WTC11 (cell line): ENCODE measurements at regions not wholly inside any gene's neighbourhood (a gene's known extent, or its start where the extent isn't known, plus 50 kb on each side); places are given as distances from the start of the nearest gene placed in this dataset.
"Not testable (repeated sequence)": the region's sequence is repeated elsewhere in the genome, so short reads cannot be mapped to it uniquely, and the experiment has no call there.

ENCODE experiments used
- ATAC-seq: fragments of 200-7000 bp; cut with Tn5 transposase; 2 replicates; pipeline ENCODE4 v1.10.0; 2021; ENCODE audit warnings: mild to moderate bottlenecking, moderate library complexity
- CTCF ChIA-PET: fragments of 300-600 bp; sonication (Branson Sonifier 250); formaldehyde crosslinking; loops from one replicate; lab custom pipeline; 2021; ENCODE audit warnings: antibody characterized with exemption; lab: Charles Lee
- POLR2A ChIA-PET: fragments of 350-600 bp; sonication (Branson Sonifier 250); formaldehyde crosslinking; loops from one replicate; lab custom pipeline; 2021; ENCODE audit warnings: antibody characterized with exemption; lab: Charles Lee
- DNase-seq: peaks from one replicate; pipeline ENCODE4 v3.0.0; 2021; ENCODE audit warnings: low spot score
- H3K27ac Mint-ChIP-seq: 2 replicates; pipeline ENCODE4 v1.8.0; 2021; ENCODE audit warnings: mixed read lengths
- H3K27me3 Mint-ChIP-seq: 2 replicates; pipeline ENCODE4 v1.8.0; 2021; ENCODE audit warnings: low read depth, mild to moderate bottlenecking, moderate library complexity, mixed read lengths
- H3K36me3 Mint-ChIP-seq: 2 replicates; pipeline ENCODE4 v1.8.0; 2021; ENCODE audit warnings: mixed read lengths
- H3K4me1 Mint-ChIP-seq: 2 replicates; pipeline ENCODE4 v1.8.0; 2022; ENCODE audit warnings: mixed read lengths
- H3K4me3 Mint-ChIP-seq: 2 replicates; pipeline ENCODE4 v1.8.0; 2021; ENCODE audit warnings: mild to moderate bottlenecking, moderate library complexity, mixed read lengths
- H3K9me3 Mint-ChIP-seq: 2 replicates; pipeline ENCODE4 v1.8.0; 2021; ENCODE audit warnings: mixed read lengths
- CREB1 ChIP-seq: sonication (generic); formaldehyde crosslinking; IDR thresholded peaks from 2 replicates; pipeline ENCODE4 v1.8.0; 2023; ENCODE audit warnings: mild to moderate bottlenecking, missing genetic modification reagents
- CREM ChIP-seq: sonication (generic); formaldehyde crosslinking; IDR thresholded peaks from 2 replicates; pipeline ENCODE4 v1.8.1; 2022; ENCODE audit warnings: mild to moderate bottlenecking, missing genetic modification reagents, moderate library complexity
- ESRRA ChIP-seq: sonication (generic); formaldehyde crosslinking; IDR thresholded peaks from 2 replicates; pipeline ENCODE4 v1.8.1; 2022; ENCODE audit warnings: mild to moderate bottlenecking, missing genetic modification reagents, borderline replicate concordance
- JAZF1 ChIP-seq: fragments of 250-450 bp; sonication (Bioruptor Pico); IDR thresholded peaks from 2 replicates; pipeline ENCODE4 v1.9.0; 2021; ENCODE audit warnings: moderate library complexity, mild to moderate bottlenecking, inconsistent platforms
- KAT7 ChIP-seq: sonication (generic); formaldehyde crosslinking; IDR thresholded peaks from 2 replicates; pipeline ENCODE4 v1.8.1; 2023; ENCODE audit warnings: missing genetic modification reagents, mild to moderate bottlenecking, borderline replicate concordance
- NR2C2 ChIP-seq: sonication (generic); formaldehyde crosslinking; IDR thresholded peaks from 2 replicates; pipeline ENCODE4 v1.8.0; 2022; ENCODE audit warnings: mild to moderate bottlenecking, missing genetic modification reagents
- NR3C1 ChIP-seq: sonication (generic); formaldehyde crosslinking; conservative IDR thresholded peaks from 2 replicates; pipeline ENCODE4 v1.8.1; 2023; ENCODE audit warnings: low read depth, mild to moderate bottlenecking, missing genetic modification reagents
- RORB ChIP-seq: fragments of 250-450 bp; sonication (Bioruptor Pico); IDR thresholded peaks from 2 replicates; pipeline ENCODE4 v1.9.0; 2021; ENCODE audit warnings: mild to moderate bottlenecking
- SOX15 ChIP-seq: fragments of 250-450 bp; sonication (Bioruptor Pico); IDR thresholded peaks from 2 replicates; pipeline ENCODE4 v1.9.0; 2021; ENCODE audit warnings: mild to moderate bottlenecking
- TP53 ChIP-seq: sonication (generic); formaldehyde crosslinking; IDR thresholded peaks from 2 replicates; pipeline ENCODE4 v1.8.1; 2023; ENCODE audit warnings: mild to moderate bottlenecking, missing genetic modification reagents
- ZNF121 ChIP-seq: sonication (generic); formaldehyde crosslinking; IDR thresholded peaks from 2 replicates; pipeline ENCODE4 v1.8.0; 2023; ENCODE audit warnings: missing genetic modification reagents
- ZNF138 ChIP-seq: sonication (generic); formaldehyde crosslinking; conservative IDR thresholded peaks from 2 replicates; pipeline ENCODE4 v1.8.1; 2022; ENCODE audit warnings: mild to moderate bottlenecking, moderate library complexity, missing genetic modification reagents
- ZNF416 ChIP-seq: fragments of 250-450 bp; sonication (Bioruptor Pico); IDR thresholded peaks from 2 replicates; pipeline ENCODE4 v1.9.0; 2021; ENCODE audit warnings: mild to moderate bottlenecking, inconsistent platforms
- TF ChIP-seq, protein P1 (sequence below): sonication (generic); formaldehyde crosslinking; IDR thresholded peaks from 2 replicates; pipeline ENCODE4 v1.8.1; 2022; ENCODE audit warnings: mild to moderate bottlenecking, missing genetic modification reagents, moderate library complexity, borderline replicate concordance
- TF ChIP-seq, protein P2 (sequence below): sonication (generic); formaldehyde crosslinking; conservative IDR thresholded peaks from 2 replicates; pipeline ENCODE4 v1.8.1; 2022; ENCODE audit warnings: mild to moderate bottlenecking, missing genetic modification reagents
- TF ChIP-seq, protein P3 (sequence below): sonication (generic); formaldehyde crosslinking; IDR thresholded peaks from 2 replicates; pipeline ENCODE4 v1.8.0; 2023; ENCODE audit warnings: mild to moderate bottlenecking, missing genetic modification reagents
- TF ChIP-seq, protein P4 (sequence below): fragments of 200-600 bp; IDR thresholded peaks from 2 replicates; pipeline ENCODE4 v1.8.0; 2022; ENCODE audit warnings: antibody characterized with exemption
- TF ChIP-seq, protein P5 (sequence below): sonication (generic); formaldehyde crosslinking; conservative IDR thresholded peaks from 2 replicates; pipeline ENCODE4 v1.8.1; 2023; ENCODE audit warnings: mild to moderate bottlenecking, low read depth, missing genetic modification reagents, moderate library complexity
- TF ChIP-seq, protein P6 (sequence below): sonication (generic); formaldehyde crosslinking; IDR thresholded peaks from 2 replicates; pipeline ENCODE4 v1.8.1; 2023; ENCODE audit warnings: mild to moderate bottlenecking, missing genetic modification reagents, moderate library complexity

DNA sequence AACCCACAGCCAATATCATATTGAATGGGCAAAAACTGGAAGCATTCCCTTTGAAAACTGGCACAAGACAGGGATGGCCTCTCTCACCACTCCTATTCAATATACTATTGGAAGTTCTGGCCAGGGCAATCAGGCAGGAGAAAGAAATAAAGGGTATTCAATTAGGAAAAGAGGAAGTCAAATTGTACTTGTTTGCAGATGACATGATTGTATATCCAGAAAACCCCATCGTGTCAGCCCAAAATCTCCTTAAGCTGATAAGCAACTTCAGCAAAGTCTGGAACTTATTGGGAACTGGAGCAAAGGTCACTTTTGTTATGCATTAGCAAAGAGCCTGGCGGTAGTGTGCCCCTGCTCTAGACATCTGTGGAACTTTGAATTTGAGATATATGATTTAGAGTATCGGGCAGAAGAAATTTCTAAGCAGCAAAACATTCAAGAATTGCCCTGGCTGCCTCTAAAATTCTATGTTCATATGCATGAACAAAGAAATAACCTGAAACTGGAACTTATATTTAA, 53.4 kb upstream of the PSMA1 start:
- H3K4me3 Mint-ChIP-seq, ATAC-seq, H3K27ac Mint-ChIP-seq, H3K27me3 Mint-ChIP-seq, POLR2A ChIA-PET, H3K4me1 Mint-ChIP-seq, CTCF ChIA-PET, DNase-seq: not testable (repeated sequence)
- H3K9me3 Mint-ChIP-seq = peaks cover 55% of the 10 kb centered on the region
- peaks cover 27% of the 10 kb centered on the region for H3K36me3 Mint-ChIP-seq

DNA sequence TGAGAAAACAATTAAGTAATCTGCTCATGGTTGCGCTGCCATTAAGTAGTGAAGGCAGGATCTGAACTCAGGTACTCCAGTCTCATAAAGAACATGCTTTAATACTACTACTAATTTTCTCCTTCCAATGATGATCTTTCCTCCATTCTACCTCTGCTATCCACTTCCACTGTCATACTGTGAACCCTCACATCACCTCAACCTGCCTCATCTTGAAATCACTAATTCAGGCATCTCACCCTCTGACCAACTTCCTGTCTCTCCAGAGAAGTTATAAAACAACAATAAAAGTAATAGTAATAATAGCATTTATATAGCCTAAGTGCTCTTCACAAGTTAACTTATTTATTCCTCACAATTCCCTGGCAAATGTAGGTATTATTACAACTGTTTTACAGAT, 57.1 kb upstream of the PSMA1 start:
- Mint-ChIP-seq H3K27me3 (peaks cover 3% of the 10 kb centered on the region; the same call in 1 of the 2 replicates), H3K4me1 (peaks cover 11% of the 10 kb centered on the region), H3K27ac (no peak overlapping the region), H3K4me3 (no peak overlapping the region), H3K36me3 (peaks cover 16% of the 10 kb centered on the region), H3K9me3 (peaks cover 27% of the 10 kb centered on the region)
- POLR2A ChIA-PET = no interaction called here
- TF ChIP-seq ZNF138 (CRISPR knock-in tag) = no peak
- no peak for TF ChIP-seq RORB (CRISPR knock-in tag)
- no peak for TF ChIP-seq CREB1 (CRISPR knock-in tag)
- no peak for TF ChIP-seq ESRRA
- TF ChIP-seq CREM = no peak
- TF ChIP-seq NR3C1 (CRISPR knock-in tag) = no peak
- TF ChIP-seq, protein P1, sequence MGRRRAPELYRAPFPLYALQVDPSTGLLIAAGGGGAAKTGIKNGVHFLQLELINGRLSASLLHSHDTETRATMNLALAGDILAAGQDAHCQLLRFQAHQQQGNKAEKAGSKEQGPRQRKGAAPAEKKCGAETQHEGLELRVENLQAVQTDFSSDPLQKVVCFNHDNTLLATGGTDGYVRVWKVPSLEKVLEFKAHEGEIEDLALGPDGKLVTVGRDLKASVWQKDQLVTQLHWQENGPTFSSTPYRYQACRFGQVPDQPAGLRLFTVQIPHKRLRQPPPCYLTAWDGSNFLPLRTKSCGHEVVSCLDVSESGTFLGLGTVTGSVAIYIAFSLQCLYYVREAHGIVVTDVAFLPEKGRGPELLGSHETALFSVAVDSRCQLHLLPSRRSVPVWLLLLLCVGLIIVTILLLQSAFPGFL (CRISPR knock-in tag) = no peak
- TF ChIP-seq NR2C2 (CRISPR knock-in tag) = no peak
- no peak for TF ChIP-seq KAT7 (CRISPR knock-in tag)
- no peak for TF ChIP-seq ZNF121
- TF ChIP-seq, protein P2, sequence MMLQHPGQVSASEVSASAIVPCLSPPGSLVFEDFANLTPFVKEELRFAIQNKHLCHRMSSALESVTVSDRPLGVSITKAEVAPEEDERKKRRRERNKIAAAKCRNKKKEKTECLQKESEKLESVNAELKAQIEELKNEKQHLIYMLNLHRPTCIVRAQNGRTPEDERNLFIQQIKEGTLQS = no peak
- no peak for TF ChIP-seq TP53 (CRISPR knock-in tag)
- TF ChIP-seq JAZF1 (CRISPR knock-in tag) = no peak
- TF ChIP-seq ZNF416 = no peak
- no peak for DNase-seq
- CTCF ChIA-PET = interaction anchor here (0.6 kb wide), 1 partner anchor 182 kb away, joined by 3 read pairs; no protein-coding TSS in a partner anchor
- ATAC-seq = no peak

DNA sequence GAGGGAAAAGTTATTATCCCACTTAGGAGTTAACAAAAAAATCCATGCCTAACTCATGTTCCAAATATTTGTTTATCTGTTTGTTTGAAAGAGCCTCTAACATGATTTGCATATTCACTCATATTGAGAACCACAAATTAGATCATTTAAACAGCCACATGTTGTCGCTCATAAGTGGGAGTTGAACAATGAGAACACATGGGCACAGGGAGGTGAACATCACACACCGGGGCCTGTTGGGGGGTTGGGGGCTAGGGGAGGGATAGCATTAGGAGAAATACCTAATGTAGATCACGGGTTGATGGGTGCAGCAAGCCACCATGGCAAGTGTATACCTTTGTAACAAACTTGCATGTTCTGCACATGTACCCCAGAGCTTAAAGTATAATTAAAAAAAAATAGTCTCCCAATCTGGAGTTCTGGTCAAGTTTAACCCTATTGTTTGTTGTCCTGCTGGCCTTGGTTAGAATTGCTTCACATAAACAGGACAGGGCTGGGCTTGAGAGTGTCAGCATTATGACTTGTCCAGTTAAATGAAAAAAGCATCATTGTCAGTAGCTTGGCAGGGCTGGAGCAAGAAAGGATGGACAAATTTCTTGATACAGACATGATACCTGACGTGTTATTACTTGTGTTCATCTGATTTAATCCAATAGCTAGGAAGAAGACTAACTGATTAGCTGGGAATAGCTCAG, 57.8 kb upstream of the PSMA1 start:
- CTCF ChIA-PET = interaction anchor here (0.6 to 1.4 kb wide), 5 partner anchors 9 to 330 kb away, joined by 3 to 8 read pairs (median 3); no protein-coding TSS in a partner anchor

More for the DNA sequence above, 57.8 kb upstream of the PSMA1 start:
- H3K4me1 Mint-ChIP-seq = peaks cover 11% of the 10 kb centered on the region
- TF ChIP-seq, protein P3, sequence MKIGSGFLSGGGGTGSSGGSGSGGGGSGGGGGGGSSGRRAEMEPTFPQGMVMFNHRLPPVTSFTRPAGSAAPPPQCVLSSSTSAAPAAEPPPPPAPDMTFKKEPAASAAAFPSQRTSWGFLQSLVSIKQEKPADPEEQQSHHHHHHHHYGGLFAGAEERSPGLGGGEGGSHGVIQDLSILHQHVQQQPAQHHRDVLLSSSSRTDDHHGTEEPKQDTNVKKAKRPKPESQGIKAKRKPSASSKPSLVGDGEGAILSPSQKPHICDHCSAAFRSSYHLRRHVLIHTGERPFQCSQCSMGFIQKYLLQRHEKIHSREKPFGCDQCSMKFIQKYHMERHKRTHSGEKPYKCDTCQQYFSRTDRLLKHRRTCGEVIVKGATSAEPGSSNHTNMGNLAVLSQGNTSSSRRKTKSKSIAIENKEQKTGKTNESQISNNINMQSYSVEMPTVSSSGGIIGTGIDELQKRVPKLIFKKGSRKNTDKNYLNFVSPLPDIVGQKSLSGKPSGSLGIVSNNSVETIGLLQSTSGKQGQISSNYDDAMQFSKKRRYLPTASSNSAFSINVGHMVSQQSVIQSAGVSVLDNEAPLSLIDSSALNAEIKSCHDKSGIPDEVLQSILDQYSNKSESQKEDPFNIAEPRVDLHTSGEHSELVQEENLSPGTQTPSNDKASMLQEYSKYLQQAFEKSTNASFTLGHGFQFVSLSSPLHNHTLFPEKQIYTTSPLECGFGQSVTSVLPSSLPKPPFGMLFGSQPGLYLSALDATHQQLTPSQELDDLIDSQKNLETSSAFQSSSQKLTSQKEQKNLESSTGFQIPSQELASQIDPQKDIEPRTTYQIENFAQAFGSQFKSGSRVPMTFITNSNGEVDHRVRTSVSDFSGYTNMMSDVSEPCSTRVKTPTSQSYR (CRISPR knock-in tag) = no peak
- TF ChIP-seq, protein P4, sequence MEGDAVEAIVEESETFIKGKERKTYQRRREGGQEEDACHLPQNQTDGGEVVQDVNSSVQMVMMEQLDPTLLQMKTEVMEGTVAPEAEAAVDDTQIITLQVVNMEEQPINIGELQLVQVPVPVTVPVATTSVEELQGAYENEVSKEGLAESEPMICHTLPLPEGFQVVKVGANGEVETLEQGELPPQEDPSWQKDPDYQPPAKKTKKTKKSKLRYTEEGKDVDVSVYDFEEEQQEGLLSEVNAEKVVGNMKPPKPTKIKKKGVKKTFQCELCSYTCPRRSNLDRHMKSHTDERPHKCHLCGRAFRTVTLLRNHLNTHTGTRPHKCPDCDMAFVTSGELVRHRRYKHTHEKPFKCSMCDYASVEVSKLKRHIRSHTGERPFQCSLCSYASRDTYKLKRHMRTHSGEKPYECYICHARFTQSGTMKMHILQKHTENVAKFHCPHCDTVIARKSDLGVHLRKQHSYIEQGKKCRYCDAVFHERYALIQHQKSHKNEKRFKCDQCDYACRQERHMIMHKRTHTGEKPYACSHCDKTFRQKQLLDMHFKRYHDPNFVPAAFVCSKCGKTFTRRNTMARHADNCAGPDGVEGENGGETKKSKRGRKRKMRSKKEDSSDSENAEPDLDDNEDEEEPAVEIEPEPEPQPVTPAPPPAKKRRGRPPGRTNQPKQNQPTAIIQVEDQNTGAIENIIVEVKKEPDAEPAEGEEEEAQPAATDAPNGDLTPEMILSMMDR = no peak
- no peak for TF ChIP-seq SOX15 (CRISPR knock-in tag)
- TF ChIP-seq, protein P5, sequence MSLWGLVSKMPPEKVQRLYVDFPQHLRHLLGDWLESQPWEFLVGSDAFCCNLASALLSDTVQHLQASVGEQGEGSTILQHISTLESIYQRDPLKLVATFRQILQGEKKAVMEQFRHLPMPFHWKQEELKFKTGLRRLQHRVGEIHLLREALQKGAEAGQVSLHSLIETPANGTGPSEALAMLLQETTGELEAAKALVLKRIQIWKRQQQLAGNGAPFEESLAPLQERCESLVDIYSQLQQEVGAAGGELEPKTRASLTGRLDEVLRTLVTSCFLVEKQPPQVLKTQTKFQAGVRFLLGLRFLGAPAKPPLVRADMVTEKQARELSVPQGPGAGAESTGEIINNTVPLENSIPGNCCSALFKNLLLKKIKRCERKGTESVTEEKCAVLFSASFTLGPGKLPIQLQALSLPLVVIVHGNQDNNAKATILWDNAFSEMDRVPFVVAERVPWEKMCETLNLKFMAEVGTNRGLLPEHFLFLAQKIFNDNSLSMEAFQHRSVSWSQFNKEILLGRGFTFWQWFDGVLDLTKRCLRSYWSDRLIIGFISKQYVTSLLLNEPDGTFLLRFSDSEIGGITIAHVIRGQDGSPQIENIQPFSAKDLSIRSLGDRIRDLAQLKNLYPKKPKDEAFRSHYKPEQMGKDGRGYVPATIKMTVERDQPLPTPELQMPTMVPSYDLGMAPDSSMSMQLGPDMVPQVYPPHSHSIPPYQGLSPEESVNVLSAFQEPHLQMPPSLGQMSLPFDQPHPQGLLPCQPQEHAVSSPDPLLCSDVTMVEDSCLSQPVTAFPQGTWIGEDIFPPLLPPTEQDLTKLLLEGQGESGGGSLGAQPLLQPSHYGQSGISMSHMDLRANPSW = no peak
- TF ChIP-seq, protein P6, sequence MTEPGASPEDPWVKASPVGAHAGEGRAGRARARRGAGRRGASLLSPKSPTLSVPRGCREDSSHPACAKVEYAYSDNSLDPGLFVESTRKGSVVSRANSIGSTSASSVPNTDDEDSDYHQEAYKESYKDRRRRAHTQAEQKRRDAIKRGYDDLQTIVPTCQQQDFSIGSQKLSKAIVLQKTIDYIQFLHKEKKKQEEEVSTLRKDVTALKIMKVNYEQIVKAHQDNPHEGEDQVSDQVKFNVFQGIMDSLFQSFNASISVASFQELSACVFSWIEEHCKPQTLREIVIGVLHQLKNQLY (CRISPR knock-in tag) = no peak
- TF ChIP-seq, all 79 proteins: peak for 0
- no peak overlapping the region for H3K4me3 Mint-ChIP-seq
- peaks cover 3% of the 10 kb centered on the region; the same call in 1 of the 2 replicates for H3K27me3 Mint-ChIP-seq
- peaks cover 16% of the 10 kb centered on the region for H3K36me3 Mint-ChIP-seq
- ATAC-seq = no peak
- POLR2A ChIA-PET = no interaction called here
- no peak for DNase-seq
- peak overlapping the region; percentile 61; the same call in 1 of the 2 replicates for H3K27ac Mint-ChIP-seq
- H3K9me3 Mint-ChIP-seq = peaks cover 26% of the 10 kb centered on the region
